Stimulated activated CD8-positive, alpha-beta memory T cell treated with anti-CD3 and anti-CD28 coated beads, Interleukin-12 subunit alpha, Interleukin-12 subunit beta, amount 100 ng/mL, for 24 hours (primary cell): ENCODE measurements at regions not wholly inside any gene's neighbourhood (a gene's known extent, or its start where the extent isn't known, plus 50 kb on each side); places are given as distances from the start of the nearest gene placed in this dataset.
"Not testable (repeated sequence)": the region's sequence is repeated elsewhere in the genome, so short reads cannot be mapped to it uniquely, and the experiment has no call there.

Experiments
- DNase-seq: peaks from one replicate; pipeline ENCODE4 v3.0.0-alpha.2; 2020; ENCODE audit errors: extremely low read depth

GRCh38 chr2:87638872-87639271 lies 109.0 kb upstream of the PLGLB2 start:
- not testable (repeated sequence) for DNase-seq

- not testable (repeated sequence) for DNase-seq
Measured at GRCh38 chr2:87639801-87640440, 108.0 kb upstream of the PLGLB2 start.

DNA sequence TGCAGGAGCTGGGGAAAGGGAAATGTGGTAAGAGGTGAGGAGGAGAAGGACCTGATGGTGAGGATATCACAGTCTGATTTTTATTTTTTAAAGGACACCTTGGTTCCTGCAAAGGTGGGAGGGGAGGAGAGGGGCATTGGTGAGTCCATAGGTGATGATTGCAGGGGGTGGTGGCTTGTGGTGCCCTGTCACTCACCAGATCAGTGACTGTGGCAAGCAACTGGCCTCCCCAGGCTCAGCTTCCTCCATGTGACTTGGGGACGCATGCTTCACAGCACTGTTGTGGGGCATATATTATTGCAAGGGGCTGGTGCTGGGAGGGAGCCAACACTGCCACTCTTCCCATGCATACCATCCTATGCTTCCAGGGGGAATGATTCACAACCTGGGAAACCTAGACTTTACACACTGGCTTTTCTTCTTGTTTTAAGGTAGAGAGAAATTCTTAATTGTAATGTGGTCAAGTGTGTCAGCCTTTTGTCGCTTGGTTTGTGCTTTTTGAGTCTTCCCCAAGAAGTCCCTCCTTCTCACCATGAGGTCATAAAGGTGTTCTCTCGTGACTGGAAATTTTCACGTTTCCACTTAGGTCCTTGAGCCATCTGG lies 106.8 kb upstream of the PLGLB2 start:
- DNase-seq = not testable (repeated sequence)

- not testable (repeated sequence) for DNase-seq
Measured at GRCh38 chr2:87643165-87643564, 104.7 kb upstream of the PLGLB2 start.

DNA sequence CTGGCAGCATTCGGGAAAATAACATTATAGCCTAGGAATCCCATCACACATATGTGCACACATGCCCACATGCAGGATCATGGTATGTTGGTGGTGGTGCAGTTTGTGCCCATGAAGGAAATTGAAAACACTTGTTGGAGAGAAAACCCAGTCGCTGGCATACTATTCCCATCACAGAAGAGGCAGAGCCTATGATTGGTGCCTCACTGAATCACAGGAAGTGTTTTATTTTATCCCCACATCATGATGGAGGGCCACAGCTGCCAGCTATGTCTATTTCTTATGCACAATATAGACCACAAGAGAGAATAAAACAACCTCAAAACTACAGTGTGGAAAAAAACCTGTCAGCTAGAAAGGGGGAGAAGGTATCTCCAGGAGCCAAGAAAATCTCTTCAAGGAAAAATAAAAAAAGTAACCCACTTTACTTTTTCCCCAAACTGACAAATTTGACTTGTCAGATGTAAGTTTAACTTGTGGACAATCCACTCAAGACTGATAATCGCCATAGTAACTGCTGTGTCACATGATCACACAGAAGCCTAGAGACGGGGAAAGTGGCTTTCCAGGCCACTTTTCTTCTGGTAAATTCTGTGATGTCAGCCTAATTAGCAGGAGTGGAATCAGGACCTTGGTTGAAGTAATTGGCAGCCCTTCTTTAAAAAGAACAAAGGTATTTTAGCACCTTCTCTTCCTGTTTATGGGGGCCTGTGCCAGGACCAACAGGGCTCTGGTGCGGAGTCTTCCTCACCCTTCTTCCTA lies 100.0 kb upstream of the PLGLB2 start:
- not testable (repeated sequence) for DNase-seq

GRCh38 chr2:87648815-87649214 lies 99.1 kb upstream of the PLGLB2 start:
- not testable (repeated sequence) for DNase-seq

DNA sequence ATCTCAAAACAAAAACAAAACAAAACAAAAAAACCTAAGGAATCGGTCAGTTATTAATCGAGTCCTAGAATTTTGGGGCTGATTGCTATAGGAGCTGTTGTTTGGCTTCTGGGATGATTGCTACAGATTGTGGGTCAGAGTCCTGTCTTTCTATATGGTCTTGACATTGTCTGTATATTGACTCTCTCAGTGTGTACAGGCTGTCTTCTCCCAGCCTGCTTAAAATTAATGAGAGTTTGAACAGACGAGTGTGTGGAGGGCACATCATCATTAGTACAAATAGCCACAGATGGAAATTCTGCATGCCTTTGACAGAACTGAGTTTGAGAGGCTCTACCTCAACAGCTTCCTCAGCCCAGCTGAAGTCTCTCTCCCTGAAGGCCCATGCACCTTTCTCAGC lies 98.0 kb upstream of the PLGLB2 start:
- not testable (repeated sequence) for DNase-seq

DNA sequence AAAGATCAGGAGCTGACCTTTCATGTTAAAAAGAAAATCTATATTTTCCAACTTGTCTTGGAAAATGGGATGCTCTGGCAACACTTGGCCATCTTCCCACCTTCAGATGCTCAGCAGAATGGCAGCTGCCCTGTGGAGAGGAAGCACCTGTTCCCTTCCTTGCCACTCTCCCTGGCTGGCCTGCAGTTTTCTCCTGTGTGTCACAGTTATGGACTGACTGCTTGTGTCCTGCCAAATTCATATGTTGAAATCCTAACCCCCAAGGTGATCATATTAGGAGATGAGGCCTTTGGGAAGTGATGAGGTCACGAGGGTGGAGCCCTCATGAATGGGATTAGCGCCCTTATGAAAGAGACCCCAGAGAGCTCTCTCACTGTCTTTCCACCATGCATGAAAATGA lies 97.0 kb upstream of the PLGLB2 start:
- not testable (repeated sequence) for DNase-seq

DNA sequence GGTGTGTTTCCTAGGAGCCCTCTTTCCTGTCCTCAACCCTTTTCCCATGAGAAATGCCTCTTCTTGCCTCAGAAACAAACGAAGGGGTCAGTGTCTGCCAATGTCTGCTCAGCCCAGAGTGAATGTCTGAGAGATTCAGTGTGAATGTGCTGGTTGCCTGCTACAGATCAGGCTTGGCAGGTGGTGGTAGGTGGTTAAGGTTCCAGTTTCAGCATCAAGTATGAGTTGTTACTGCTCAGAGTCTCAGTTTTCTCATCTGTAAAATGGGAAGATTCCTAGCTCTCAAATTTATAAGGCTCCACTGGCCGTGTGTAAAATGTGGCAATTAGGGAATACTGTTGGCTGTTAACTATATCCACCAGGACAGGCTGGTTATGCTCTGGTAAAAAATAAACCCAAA lies 96.3 kb upstream of the PLGLB2 start:
- not testable (repeated sequence) for DNase-seq

GRCh38 chr2:87653373-87653772 lies 94.5 kb upstream of the PLGLB2 start:
- DNase-seq = not testable (repeated sequence)

DNA sequence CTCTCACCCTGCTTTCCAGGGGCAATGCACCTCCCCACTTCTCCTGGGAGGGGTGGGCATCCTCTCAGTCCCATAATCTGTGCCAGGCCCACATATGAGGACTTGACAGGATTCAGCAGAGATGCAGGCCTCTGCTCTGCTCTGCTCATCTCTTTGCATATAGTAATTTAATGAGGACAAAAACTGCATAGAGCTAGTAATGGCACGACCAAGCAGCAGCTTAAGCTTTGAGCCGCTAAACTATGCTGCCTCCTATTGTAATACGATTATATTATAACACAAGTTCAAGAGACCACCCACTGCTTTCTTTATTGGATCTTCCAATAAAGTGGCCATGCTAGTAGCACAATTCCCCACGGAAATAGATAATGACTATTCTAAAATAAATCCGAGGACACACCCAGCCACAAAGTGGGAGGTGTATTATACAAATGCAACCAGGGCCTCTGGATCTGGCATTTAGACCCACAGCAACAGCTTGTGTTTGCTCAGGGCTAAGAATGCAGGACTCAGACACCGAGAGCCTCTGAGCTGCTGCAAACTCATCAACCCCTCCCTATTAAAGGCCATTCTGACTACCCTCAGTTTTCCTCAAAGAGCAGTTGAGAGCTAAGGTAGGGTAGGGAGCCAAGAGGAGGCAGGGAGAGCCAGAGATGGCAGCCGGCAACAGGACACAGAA lies 93.6 kb upstream of the PLGLB2 start:
- DNase-seq = not testable (repeated sequence)

DNA sequence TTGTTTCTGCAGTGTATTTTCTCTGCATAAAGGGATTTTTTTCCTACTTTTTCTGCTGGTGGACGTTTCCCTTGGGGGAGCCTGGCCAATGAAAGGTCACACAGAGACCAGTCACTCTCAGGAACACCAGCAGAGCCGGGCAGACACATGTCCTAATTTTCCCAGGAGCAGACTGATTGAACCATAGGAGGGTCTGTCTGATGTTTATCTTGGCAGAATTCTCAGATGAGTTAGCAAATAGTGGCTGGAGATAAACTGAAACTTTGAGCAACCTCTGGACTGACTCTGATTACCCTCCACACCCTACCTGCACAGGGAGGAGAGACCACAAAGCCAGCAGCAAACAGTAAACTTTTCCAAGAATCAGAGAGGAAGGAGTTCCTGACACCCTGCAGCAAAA lies 90.0 kb upstream of the PLGLB2 start:
- DNase-seq = not testable (repeated sequence)

- DNase-seq = not testable (repeated sequence)
Measured at GRCh38 chr2:87658357-87658756, 89.5 kb upstream of the PLGLB2 start.

DNA sequence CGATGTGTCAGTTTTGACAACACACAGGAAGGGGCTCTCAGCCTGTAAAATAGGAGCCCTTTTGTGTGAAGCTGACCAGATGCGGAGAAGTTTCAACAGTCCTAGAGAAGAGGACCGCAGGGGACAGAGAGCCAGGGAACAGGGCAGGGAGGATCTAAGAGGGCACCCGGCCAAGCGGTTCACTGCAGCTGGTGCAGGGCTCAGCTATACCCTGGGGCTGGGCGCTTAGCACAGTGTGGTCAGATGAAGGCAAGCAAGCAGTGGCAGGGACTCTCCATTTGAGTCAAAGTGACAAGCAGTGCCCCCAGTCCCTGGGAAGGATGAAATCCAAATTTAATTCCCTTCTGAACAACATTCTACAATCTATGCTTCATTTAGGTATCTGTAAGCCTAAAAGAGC lies 88.9 kb upstream of the PLGLB2 start:
- DNase-seq = not testable (repeated sequence)

DNA sequence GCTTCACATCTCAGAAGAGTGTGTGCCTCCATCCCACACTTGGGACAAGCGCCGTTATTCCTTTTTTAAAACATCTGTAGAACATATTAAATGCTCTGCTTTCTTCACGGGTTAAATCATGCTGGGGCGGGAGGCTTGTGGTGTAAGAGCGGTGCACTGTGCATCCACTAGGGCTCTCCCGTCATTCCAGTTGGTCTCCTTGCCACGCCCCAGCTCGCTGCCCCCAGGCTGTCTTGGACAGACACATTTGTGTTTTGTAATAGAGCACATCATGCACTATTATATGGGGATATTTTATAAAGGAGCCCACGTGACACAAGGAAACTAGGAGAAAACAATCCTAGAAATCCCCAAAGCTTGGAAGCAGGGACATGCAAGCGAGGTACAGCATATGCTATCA lies 87.7 kb upstream of the PLGLB2 start:
- not testable (repeated sequence) for DNase-seq

- not testable (repeated sequence) for DNase-seq
Measured at GRCh38 chr2:87662316-87663290, 85.3 kb upstream of the PLGLB2 start.

- not testable (repeated sequence) for DNase-seq
Measured at GRCh38 chr2:87663347-87663746, 84.5 kb upstream of the PLGLB2 start.

DNA sequence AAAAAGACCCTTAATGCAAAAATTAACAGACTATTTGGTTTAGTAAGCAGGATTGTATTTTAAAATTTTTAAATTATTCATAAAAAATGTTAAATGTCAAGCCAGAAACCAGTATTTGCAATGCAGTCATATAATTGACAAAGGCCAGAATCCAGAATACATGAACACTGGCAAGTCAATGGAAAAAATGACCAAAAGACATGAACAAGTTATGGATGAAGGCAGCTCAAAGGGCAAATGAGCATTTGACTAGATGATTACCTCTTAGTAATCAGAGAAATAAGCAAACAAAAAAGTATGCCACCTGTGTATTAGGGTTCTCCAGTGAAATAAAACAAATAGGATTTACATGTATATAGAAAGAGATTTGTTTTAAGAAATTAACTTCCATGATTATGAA lies 80.9 kb upstream of the PLGLB2 start:
- DNase-seq = not testable (repeated sequence)

DNA sequence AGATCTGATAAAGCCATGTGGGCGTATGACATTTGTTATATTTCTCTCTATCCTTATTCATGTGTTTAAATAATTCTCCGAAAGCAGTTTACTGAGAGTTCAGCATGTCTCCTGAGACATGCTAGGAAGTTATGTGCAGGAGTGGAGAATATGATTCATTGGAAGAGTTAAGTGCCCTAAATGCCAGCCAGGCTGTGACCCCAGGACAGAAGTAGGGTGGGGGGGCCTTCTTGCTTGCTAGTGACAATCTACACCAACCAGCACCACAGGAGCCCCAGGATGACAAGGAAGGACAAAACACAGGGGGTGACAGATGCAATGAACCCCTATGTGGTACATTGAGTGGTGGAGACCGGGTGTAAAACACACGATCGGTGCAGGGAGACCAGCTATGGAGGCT lies 79.5 kb upstream of the PLGLB2 start:
- DNase-seq = not testable (repeated sequence)

GRCh38 chr2:87669633-87670231 lies 78.2 kb upstream of the PLGLB2 start:
- DNase-seq = not testable (repeated sequence)

DNA sequence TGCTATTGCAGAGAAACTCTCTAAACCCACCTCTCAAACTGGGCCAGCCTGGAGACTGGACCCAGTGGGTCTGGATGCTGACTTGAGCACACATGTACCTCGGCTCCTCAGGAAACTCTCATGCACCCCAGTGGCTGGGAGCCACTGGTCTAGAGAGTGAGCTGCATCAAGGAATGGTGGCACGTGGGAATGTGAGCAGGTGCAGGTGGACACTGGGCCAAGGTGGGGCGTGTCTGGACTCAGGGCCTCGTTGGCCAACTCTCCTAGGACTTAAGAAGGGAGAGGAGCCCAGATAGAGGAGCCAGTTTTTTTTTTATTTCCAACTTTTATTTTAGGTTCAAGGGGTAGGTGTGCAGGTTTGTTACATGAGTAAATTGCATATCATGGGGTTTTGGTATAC lies 75.5 kb upstream of the PLGLB2 start:
- DNase-seq = not testable (repeated sequence)
